SK-N-SH (cell line): ENCODE measurements at regions not wholly inside any gene's neighbourhood (a gene's known extent, or its start where the extent isn't known, plus 50 kb on each side); places are given as distances from the start of the nearest gene placed in this dataset.

Source experiments
- CTCF ChIA-PET: fragments of 300-600, 350-600 bp; formaldehyde crosslinking; extraction: SDS; loops from one replicate; lab custom pipeline; 2021; lab: Yijun Ruan, JAX
- POLR2A ChIA-PET: fragments of 350-600 bp; sonication (Branson Sonifier 250); formaldehyde crosslinking; extraction: SDS; loops from one replicate; lab custom pipeline; 2020; ENCODE audit warnings: antibody characterized with exemption, inconsistent platforms; lab: Yijun Ruan, JAX
- DNase-seq: peaks from one replicate; pipeline ENCODE4 v3.0.0; 2012
- H2AFZ ChIP-seq: fragments of 200-600 bp; sonication (generic); 2 replicates; pipeline ENCODE4 v1.8.1; 2016; ENCODE audit warnings: antibody characterized with exemption, mild to moderate bottlenecking, low read depth
- H3F3A ChIP-seq: fragments of 200-600 bp; sonication (generic); replicated peaks from 2 replicates; pipeline ENCODE3; 2016; ENCODE audit warnings: antibody characterized with exemption, mild to moderate bottlenecking; ENCODE audit not compliant: insufficient read depth
- H3K27ac ChIP-seq, 2 experiments: fragments of 200-500 bp in 1 of 2; fragments of 200-600 bp in 1 of 2; sonication (Bioruptor generic) in 1 of 2; sonication (generic), shearing (Covaris generic) in 1 of 2; 2 replicates each; pipeline versions ENCODE4 v1.5.1 to v1.6.1; 2014 to 2016; ENCODE audit warnings: low read depth in 2 of 2, inconsistent platforms in 1 of 2, low read length in 1 of 2, mild to moderate bottlenecking in 1 of 2, mixed read lengths in 1 of 2
- H3K27me3 ChIP-seq: fragments of 200-600 bp; sonication (generic), shearing (Covaris generic); 2 replicates; pipeline ENCODE4 v1.6.1; 2016; ENCODE audit warnings: mixed run types; ENCODE audit not compliant: insufficient read depth
- H3K36me3 ChIP-seq, 2 experiments: fragments of 200-500 bp in 1 of 2; fragments of 200-600 bp in 1 of 2; sonication (Bioruptor generic) in 1 of 2; sonication (generic) in 1 of 2; replicated peaks in 1 of 2; 2 replicates each; pipeline versions ENCODE3 to v1.5.1; 2014 to 2016; ENCODE audit warnings: low read length in 1 of 2, mild to moderate bottlenecking in 1 of 2; ENCODE audit not compliant: insufficient read depth in 2 of 2, control insufficient read depth in 1 of 2
- H3K4me1 ChIP-seq, 2 experiments: fragments of 200-500 bp in 1 of 2; fragments of 200-600 bp in 1 of 2; sonication (Bioruptor generic) in 1 of 2; sonication (generic), shearing (Covaris generic) in 1 of 2; 2 replicates each; pipeline versions ENCODE4 v1.5.1 to v1.6.1; 2014 to 2016; ENCODE audit warnings: low read depth in 1 of 2, low read length in 1 of 2, mixed run types in 1 of 2; ENCODE audit not compliant: insufficient read depth in 2 of 2, control insufficient read depth in 1 of 2
- H3K4me2 ChIP-seq: fragments of 200-600 bp; sonication (generic), shearing (Covaris generic); 2 replicates; pipeline ENCODE4 v1.6.1; 2017; ENCODE audit warnings: mixed run types
- H3K4me3 ChIP-seq, 2 experiments: fragments of 200-500 bp in 1 of 2; fragments of 200-600 bp in 1 of 2; sonication (Bioruptor generic) in 1 of 2; sonication (generic), shearing (Covaris generic) in 1 of 2; 2 replicates each; pipeline versions ENCODE4 v1.5.1 to v1.8.1; 2014 to 2016; ENCODE audit warnings: low read depth in 2 of 2, inconsistent platforms in 1 of 2, low read length in 1 of 2, mild to moderate bottlenecking in 1 of 2, mixed read lengths in 1 of 2, moderate library complexity in 1 of 2
- H3K79me2 ChIP-seq: fragments of 200-600 bp; sonication (generic); 2 replicates; pipeline ENCODE4 v1.8.1; 2017; ENCODE audit warnings: mild to moderate bottlenecking; ENCODE audit not compliant: insufficient read depth
- H3K9ac ChIP-seq: fragments of 200-600 bp; sonication (generic); 2 replicates; pipeline ENCODE4 v1.6.1; 2017; ENCODE audit warnings: mixed run types
- H3K9me2 ChIP-seq: fragments of 200-600 bp; sonication (generic); 2 replicates; pipeline ENCODE4 v1.6.1; 2017; ENCODE audit warnings: mixed run types
- H3K9me3 ChIP-seq: fragments of 200-600 bp; sonication (generic); 2 replicates; pipeline ENCODE4 v1.6.1; 2017; ENCODE audit warnings: mixed run types, mild to moderate bottlenecking, moderate library complexity
- H4K20me1 ChIP-seq: fragments of 200-600 bp; sonication (generic); 2 replicates; pipeline ENCODE4 v1.6.1; 2017; ENCODE audit warnings: mild to moderate bottlenecking, mixed run types; ENCODE audit not compliant: insufficient read depth
- CHD2 ChIP-seq: fragments of 150-350 bp; IDR thresholded peaks from 2 replicates; pipeline ENCODE4 v1.6.1; 2018; ENCODE audit warnings: low read length; ENCODE audit not compliant: partially characterized antibody
- GABPA ChIP-seq: IDR thresholded peaks from 2 replicates; pipeline ENCODE4 v1.4.0; 2012; ENCODE audit warnings: low read depth, mild to moderate bottlenecking
- JUND ChIP-seq: IDR thresholded peaks from 2 replicates; pipeline ENCODE4 v1.4.0; 2012
- RAD21 ChIP-seq: IDR thresholded peaks from 2 replicates; pipeline ENCODE4 v1.6.1; 2012; ENCODE audit warnings: mild to moderate bottlenecking, low read length
- RFX5 ChIP-seq: IDR thresholded peaks from 2 replicates; pipeline ENCODE4 v1.6.1; 2012; ENCODE audit warnings: mild to moderate bottlenecking, improper control_type of control experiment, low read length
- RXRA ChIP-seq: IDR thresholded peaks from 2 replicates; pipeline ENCODE4 v1.4.0; 2012; ENCODE audit warnings: low read depth, mild to moderate bottlenecking, borderline replicate concordance
- SMC3 ChIP-seq: IDR thresholded peaks from 2 replicates; pipeline ENCODE4 v1.6.1; 2012; ENCODE audit warnings: low read depth, low read length, improper control_type of control experiment
- TCF12 ChIP-seq: IDR thresholded peaks from 2 replicates; pipeline ENCODE4 v1.4.0; 2012
- TEAD4 ChIP-seq: IDR thresholded peaks from 2 replicates; pipeline ENCODE4 v1.4.0; 2012; ENCODE audit warnings: mild to moderate bottlenecking, borderline replicate concordance; ENCODE audit not compliant: insufficient read depth
- WGBS: methylation state at CpG from one replicate; pipeline ENCODE4 v1.1.6; 2017; ENCODE audit warnings: low lambda C conversion rate; 5-methylcytosine and 5-hydroxymethylcytosine counted together
- TF ChIP-seq, protein P1 (sequence below): IDR thresholded peaks from 2 replicates; pipeline ENCODE4 v1.4.0; 2012; ENCODE audit warnings: low read depth, borderline replicate concordance
- TF ChIP-seq, protein P2 (sequence below): IDR thresholded peaks from 2 replicates; pipeline ENCODE4 v1.4.0; 2012; ENCODE audit warnings: low read depth, borderline replicate concordance
- TF ChIP-seq, protein P3 (sequence below): fragments of 150-350 bp; IDR thresholded peaks from 2 replicates; pipeline ENCODE4 v1.6.1; 2016; ENCODE audit warnings: mild to moderate bottlenecking, low read depth, low read length

DNA sequence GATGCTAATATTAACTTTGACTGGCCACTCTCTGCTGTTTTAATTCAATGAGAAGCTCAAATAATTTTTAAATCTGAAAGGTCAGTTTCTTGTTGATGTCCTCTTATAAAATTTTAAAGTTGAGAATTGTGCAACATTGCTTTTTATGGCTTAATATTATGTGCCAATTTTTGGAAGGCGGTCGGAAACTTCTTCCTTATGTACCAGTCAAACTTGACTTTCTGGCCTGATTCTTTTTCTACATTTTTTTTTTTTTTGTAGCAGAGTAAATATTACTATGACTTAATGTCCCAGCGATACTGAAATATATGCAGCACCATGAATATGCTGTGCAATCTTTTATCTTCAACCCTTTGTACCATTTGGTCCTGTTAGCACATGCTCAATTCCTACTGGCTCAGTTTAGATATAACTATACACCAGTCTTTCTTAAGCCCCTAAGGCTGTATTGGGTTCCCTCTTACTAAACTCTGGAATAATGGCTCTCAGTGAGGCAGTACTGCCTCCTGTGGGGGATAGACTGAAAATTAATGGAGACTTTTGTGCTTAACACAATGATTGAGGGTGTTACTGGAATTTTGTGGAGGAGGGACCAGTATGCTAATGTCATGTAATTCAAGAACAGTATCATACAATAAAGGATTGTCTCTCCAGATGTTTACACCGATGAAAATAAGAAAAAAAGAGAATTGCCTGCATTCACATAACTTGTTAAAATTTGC, 156.4 kb upstream of the SYNCRIP start:
- 47% methylated on average over 4 of the region's 4 CpGs for WGBS
- H3K9ac ChIP-seq = no peak overlapping the region
- DNase-seq = no peak

DNA sequence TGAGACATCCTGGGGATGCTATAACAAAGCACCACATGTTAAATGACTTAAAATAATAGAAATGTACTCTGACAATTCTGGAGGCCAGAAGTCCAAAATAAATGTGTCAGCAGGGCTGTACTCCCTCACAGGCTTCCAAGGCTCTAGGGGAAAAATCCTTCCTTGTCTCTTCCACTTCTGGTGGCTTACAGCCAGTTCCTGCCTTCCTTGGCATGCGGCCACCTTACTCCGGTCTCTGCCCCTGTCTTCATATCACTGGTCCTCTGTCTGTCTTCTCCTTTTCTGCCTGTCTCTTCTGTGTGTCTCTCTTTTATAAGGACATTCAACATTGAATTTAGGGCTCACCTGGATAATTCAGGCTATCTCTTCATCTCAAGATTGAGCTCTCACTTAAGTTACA, 155.3 kb upstream of the SYNCRIP start:
- ChIA-PET POLR2A (no interaction called here), CTCF (no interaction called here)
- Histone ChIP-seq H3F3A (no peaks in the 10 kb centered on the region), H4K20me1 (no peaks in the 10 kb centered on the region), H3K4me2 (no peak overlapping the region), H3K27me3 (no peaks in the 10 kb centered on the region), H3K4me3 (no peak overlapping the region)
- no peak for DNase-seq
- 80% methylated on average over 2 of the region's 2 CpGs for WGBS
- no peak for TF ChIP-seq RAD21
- TF ChIP-seq, protein P1, sequence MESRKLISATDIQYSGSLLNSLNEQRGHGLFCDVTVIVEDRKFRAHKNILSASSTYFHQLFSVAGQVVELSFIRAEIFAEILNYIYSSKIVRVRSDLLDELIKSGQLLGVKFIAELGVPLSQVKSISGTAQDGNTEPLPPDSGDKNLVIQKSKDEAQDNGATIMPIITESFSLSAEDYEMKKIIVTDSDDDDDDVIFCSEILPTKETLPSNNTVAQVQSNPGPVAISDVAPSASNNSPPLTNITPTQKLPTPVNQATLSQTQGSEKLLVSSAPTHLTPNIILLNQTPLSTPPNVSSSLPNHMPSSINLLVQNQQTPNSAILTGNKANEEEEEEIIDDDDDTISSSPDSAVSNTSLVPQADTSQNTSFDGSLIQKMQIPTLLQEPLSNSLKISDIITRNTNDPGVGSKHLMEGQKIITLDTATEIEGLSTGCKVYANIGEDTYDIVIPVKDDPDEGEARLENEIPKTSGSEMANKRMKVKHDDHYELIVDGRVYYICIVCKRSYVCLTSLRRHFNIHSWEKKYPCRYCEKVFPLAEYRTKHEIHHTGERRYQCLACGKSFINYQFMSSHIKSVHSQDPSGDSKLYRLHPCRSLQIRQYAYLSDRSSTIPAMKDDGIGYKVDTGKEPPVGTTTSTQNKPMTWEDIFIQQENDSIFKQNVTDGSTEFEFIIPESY = no peak
- no peak for TF ChIP-seq JUND
- TF ChIP-seq TCF12 = no peak
- TF ChIP-seq RFX5 = no peak
- TF ChIP-seq SMC3 = no peak
- TF ChIP-seq CHD2 = no peak
- TF ChIP-seq RXRA = no peak
- TF ChIP-seq, protein P2, sequence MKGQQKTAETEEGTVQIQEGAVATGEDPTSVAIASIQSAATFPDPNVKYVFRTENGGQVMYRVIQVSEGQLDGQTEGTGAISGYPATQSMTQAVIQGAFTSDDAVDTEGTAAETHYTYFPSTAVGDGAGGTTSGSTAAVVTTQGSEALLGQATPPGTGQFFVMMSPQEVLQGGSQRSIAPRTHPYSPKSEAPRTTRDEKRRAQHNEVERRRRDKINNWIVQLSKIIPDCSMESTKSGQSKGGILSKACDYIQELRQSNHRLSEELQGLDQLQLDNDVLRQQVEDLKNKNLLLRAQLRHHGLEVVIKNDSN = no peak
- TF ChIP-seq, protein P3, sequence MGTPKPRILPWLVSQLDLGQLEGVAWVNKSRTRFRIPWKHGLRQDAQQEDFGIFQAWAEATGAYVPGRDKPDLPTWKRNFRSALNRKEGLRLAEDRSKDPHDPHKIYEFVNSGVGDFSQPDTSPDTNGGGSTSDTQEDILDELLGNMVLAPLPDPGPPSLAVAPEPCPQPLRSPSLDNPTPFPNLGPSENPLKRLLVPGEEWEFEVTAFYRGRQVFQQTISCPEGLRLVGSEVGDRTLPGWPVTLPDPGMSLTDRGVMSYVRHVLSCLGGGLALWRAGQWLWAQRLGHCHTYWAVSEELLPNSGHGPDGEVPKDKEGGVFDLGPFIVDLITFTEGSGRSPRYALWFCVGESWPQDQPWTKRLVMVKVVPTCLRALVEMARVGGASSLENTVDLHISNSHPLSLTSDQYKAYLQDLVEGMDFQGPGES = no peak
- TF ChIP-seq, all 33 proteins: peak for 0
- no peaks in the 10 kb centered on the region for H3K79me2 ChIP-seq
- H3K9me2 ChIP-seq = no peaks in the 10 kb centered on the region
- no peak overlapping the region for H3K9ac ChIP-seq
- H2AFZ ChIP-seq = no peak overlapping the region
- H3K36me3 ChIP-seq = no peaks in the 10 kb centered on the region
- no peaks in the 10 kb centered on the region for H3K9me3 ChIP-seq
- H3K4me1 ChIP-seq = peaks cover 0 to 8% of the 10 kb centered on the region in 2 experiments; a peak in 2 of 4 replicates
- no peak overlapping the region for H3K27ac ChIP-seq

More for the DNA sequence above, 156.4 kb upstream of the SYNCRIP start:
- H3K36me3 ChIP-seq = no peaks in the 10 kb centered on the region
- no peaks in the 10 kb centered on the region for H3K27me3 ChIP-seq
- H4K20me1 ChIP-seq = no peaks in the 10 kb centered on the region
- H3F3A ChIP-seq = no peaks in the 10 kb centered on the region
- peaks cover 0 to 8% of the 10 kb centered on the region in 2 experiments; a peak in 2 of 4 replicates for H3K4me1 ChIP-seq
- H3K9me2 ChIP-seq = no peaks in the 10 kb centered on the region
- CTCF ChIA-PET = no interaction called here
- no peak overlapping the region for H3K4me3 ChIP-seq
- no peaks in the 10 kb centered on the region for H3K9me3 ChIP-seq
- no peak overlapping the region for H3K4me2 ChIP-seq
- H3K27ac ChIP-seq = no peak overlapping the region
- no peaks in the 10 kb centered on the region for H3K79me2 ChIP-seq
- POLR2A ChIA-PET = no interaction called here
- no peak for TF ChIP-seq TEAD4
- no peak for TF ChIP-seq GABPA
- no peak for TF ChIP-seq RXRA
- TF ChIP-seq, protein P1 = no peak
- TF ChIP-seq TCF12 = no peak
- TF ChIP-seq, all 33 proteins: peak for 0
- no peak overlapping the region for H2AFZ ChIP-seq
